PFSK-1 (cell line): ENCODE measurements at regions not wholly inside any gene's neighbourhood (a gene's known extent, or its start where the extent isn't known, plus 50 kb on each side); places are given as distances from the start of the nearest gene placed in this dataset.

Experiments
- FOXP2 ChIP-seq: optimal IDR thresholded peaks from 2 replicates; pipeline ENCODE3; 2011; ENCODE audit warnings: borderline replicate concordance, control low read depth, inconsistent platforms; ENCODE audit not compliant: insufficient read depth; ENCODE audit errors: extremely low read length, extremely low read depth
- POLR2AphosphoS5 ChIP-seq: IDR thresholded peaks from 2 replicates; pipeline ENCODE4 v1.6.1; 2012; ENCODE audit warnings: low read depth, mild to moderate bottlenecking, control low read depth, low read length, moderate library complexity
- REST ChIP-seq, 2 experiments: IDR thresholded peaks; 2 replicates each; pipeline versions ENCODE4 v1.6.1 to v1.8.0; 2011 to 2012; ENCODE audit warnings: low read depth in 2 of 2, low read length in 2 of 2, control low read depth in 1 of 2, inconsistent platforms in 1 of 2, mild to moderate bottlenecking in 1 of 2, moderate library complexity in 1 of 2; ENCODE audit not compliant: insufficient read depth in 1 of 2
- SIN3A ChIP-seq: IDR thresholded peaks from 2 replicates; pipeline ENCODE4 v1.6.1; 2012; ENCODE audit warnings: mild to moderate bottlenecking, low read length, moderate library complexity, borderline replicate concordance; ENCODE audit not compliant: insufficient read depth
- TAF1 ChIP-seq: IDR thresholded peaks from 2 replicates; pipeline ENCODE4 v1.6.1; 2012; ENCODE audit warnings: low read length, control low read depth, borderline replicate concordance; ENCODE audit not compliant: insufficient read depth

- TF ChIP-seq FOXP2 (no peak), REST (IDR thresholded peaks at IDR 0.05; ENCODE audit: insufficient read depth in 1 of 2, low read depth in 2 of 2, low read length in 2 of 2) (no peak)
Measured at GRCh38 chr5:57770039-57770438, 287.4 kb upstream of the ACTBL2 start.

- no peak for TF ChIP-seq POLR2AphosphoS5
- TF ChIP-seq TAF1, result no peak
- TF ChIP-seq SIN3A, result no peak
- no peak for TF ChIP-seq REST (IDR thresholded peaks at IDR 0.05; ENCODE audit: insufficient read depth in 1 of 2, low read depth in 2 of 2, low read length in 2 of 2)
- TF ChIP-seq FOXP2, result no peak
Measured at GRCh38 chr5:57768745-57769144, 286.1 kb upstream of the ACTBL2 start.

- no peak for TF ChIP-seq TAF1
- no peak for TF ChIP-seq POLR2AphosphoS5
- TF ChIP-seq FOXP2, result no peak
- no peak for TF ChIP-seq REST (IDR thresholded peaks at IDR 0.05; ENCODE audit: insufficient read depth in 1 of 2, low read depth in 2 of 2, low read length in 2 of 2)
- no peak for TF ChIP-seq SIN3A
Measured at GRCh38 chr5:57764479-57765089, 282.0 kb upstream of the ACTBL2 start.

- TF ChIP-seq POLR2AphosphoS5 (no peak), SIN3A (no peak), TAF1 (no peak), REST (IDR thresholded peaks at IDR 0.05; ENCODE audit: insufficient read depth in 1 of 2, low read depth in 2 of 2, low read length in 2 of 2) (no peak), FOXP2 (no peak)
Measured at GRCh38 chr5:57761513-57761912, 278.9 kb upstream of the ACTBL2 start.

- TF ChIP-seq SIN3A (no peak), FOXP2 (no peak), REST (IDR thresholded peaks at IDR 0.05; ENCODE audit: insufficient read depth in 1 of 2, low read depth in 2 of 2, low read length in 2 of 2) (no peak), POLR2AphosphoS5 (no peak), TAF1 (no peak)
Measured at GRCh38 chr5:57754616-57755015, 272.0 kb upstream of the ACTBL2 start.
